ENCODE measurements at regions not wholly inside any gene's neighbourhood (a gene's known extent, or its start where the extent isn't known, plus 50 kb on each side); places are given as distances from the start of the nearest gene placed in this dataset.
"Not testable (repeated sequence)": the region's sequence is repeated elsewhere in the genome, so short reads cannot be mapped to it uniquely, and the experiment has no call there.

GRCh38 chr6:141874930-141875602, 257.7 kb upstream of the GJE1 start:
- DNase-seq = no peak
- Histone ChIP-seq H3K4me3 (no peak overlapping the region), H3K9me3 (no peaks in the 10 kb centered on the region), H3K36me3 (no peaks in the 10 kb centered on the region), H3K27ac (no peak overlapping the region), H3K4me1 (no peaks in the 10 kb centered on the region), H3K27me3 (no peaks in the 10 kb centered on the region)
- TF ChIP-seq POLR2A (IDR thresholded peaks at IDR 0.05) = no peak
- TF ChIP-seq, protein P1, sequence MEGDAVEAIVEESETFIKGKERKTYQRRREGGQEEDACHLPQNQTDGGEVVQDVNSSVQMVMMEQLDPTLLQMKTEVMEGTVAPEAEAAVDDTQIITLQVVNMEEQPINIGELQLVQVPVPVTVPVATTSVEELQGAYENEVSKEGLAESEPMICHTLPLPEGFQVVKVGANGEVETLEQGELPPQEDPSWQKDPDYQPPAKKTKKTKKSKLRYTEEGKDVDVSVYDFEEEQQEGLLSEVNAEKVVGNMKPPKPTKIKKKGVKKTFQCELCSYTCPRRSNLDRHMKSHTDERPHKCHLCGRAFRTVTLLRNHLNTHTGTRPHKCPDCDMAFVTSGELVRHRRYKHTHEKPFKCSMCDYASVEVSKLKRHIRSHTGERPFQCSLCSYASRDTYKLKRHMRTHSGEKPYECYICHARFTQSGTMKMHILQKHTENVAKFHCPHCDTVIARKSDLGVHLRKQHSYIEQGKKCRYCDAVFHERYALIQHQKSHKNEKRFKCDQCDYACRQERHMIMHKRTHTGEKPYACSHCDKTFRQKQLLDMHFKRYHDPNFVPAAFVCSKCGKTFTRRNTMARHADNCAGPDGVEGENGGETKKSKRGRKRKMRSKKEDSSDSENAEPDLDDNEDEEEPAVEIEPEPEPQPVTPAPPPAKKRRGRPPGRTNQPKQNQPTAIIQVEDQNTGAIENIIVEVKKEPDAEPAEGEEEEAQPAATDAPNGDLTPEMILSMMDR (IDR thresholded peaks at IDR 0.05) = no peak

- H3K27ac ChIP-seq, H3K4me3 ChIP-seq, H3K27me3 ChIP-seq, H3K9me3 ChIP-seq, DNase-seq, H3K36me3 ChIP-seq, H3K4me1 ChIP-seq: not testable (repeated sequence)
Measured at GRCh38 chr6:141869509-141869908, 263.2 kb upstream of the GJE1 start.

DNA sequence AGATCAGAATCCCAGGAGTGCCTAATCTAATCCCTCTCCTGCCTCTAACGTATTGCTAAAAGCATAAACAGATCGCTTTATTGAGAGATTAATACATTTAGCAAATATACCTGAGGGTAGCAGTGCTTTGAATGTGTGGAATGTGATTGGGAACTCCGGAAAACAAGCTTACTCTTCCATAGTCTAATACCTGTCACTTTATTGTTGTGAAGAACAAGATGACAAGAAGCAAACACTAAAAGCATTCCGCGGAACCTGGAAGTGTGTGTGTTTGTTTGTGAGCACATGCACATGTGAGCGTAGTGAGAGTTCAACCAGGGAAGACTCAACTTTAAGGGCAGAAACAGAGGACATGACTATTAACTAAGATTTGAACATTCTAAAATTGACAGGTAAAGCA, 265.0 kb upstream of the GJE1 start:
- Histone ChIP-seq H3K27me3 (no peaks in the 10 kb centered on the region), H3K36me3 (no peaks in the 10 kb centered on the region), H3K9me3 (no peaks in the 10 kb centered on the region), H3K4me3 (no peak overlapping the region), H3K27ac (no peak overlapping the region), H3K4me1 (no peaks in the 10 kb centered on the region)
- TF ChIP-seq, protein P1 (IDR thresholded peaks at IDR 0.05) = no peak
- TF ChIP-seq POLR2A (IDR thresholded peaks at IDR 0.05) = no peak
- DNase-seq = no peak

DNA sequence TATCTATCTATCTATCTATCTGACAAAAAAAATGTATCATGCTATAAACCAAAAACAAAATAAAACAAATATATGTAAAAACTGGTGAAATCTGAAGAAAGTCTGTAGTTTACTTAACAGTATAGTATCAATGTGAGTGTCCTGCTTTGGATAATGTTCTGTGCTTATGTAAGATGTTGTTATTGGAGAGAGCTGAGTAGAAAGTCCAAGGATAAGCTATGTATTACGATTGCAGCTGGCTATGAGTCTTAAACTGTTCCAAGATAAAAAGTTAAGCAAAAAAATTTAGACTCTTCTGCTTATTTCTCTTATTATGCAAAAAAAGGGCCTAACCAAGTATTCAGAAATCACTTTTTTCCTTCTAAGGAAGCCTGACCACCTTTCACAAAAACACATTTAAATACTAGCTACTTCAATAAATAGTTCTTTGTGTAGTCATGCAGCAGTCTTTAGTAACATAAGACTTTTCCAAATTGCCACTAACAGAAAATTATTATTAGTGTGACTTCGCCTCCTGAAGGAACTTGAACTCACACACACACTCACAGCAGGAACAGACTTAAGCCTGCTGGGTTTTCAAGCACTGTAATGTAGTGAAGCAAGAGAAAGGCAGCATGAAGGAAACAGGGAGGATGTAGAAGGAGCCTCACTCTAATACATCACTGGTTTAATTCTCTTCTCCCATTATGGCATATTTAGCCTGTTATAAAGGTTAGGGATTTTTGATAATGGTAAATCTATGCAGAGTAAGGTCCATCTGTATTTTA, 265.8 kb upstream of the GJE1 start:
- DNase-seq = no peak
- Histone ChIP-seq H3K9me3 (no peaks in the 10 kb centered on the region), H3K4me3 (no peak overlapping the region), H3K4me1 (no peaks in the 10 kb centered on the region), H3K36me3 (no peaks in the 10 kb centered on the region), H3K27me3 (no peaks in the 10 kb centered on the region), H3K27ac (no peak overlapping the region)
- TF ChIP-seq POLR2A (IDR thresholded peaks at IDR 0.05) = no peak

- no peaks in the 10 kb centered on the region for H3K36me3 ChIP-seq
- TF ChIP-seq, protein P1 (IDR thresholded peaks at IDR 0.05) = no peak
- TF ChIP-seq POLR2A (IDR thresholded peaks at IDR 0.05) = no peak
- DNase-seq = no peak
- no peak overlapping the region for H3K27ac ChIP-seq
- H3K27me3 ChIP-seq = no peaks in the 10 kb centered on the region
- no peaks in the 10 kb centered on the region for H3K9me3 ChIP-seq
- no peak overlapping the region for H3K4me3 ChIP-seq
- H3K4me1 ChIP-seq = no peaks in the 10 kb centered on the region
Measured at GRCh38 chr6:141851063-141851462, 281.7 kb upstream of the GJE1 start.

DNA sequence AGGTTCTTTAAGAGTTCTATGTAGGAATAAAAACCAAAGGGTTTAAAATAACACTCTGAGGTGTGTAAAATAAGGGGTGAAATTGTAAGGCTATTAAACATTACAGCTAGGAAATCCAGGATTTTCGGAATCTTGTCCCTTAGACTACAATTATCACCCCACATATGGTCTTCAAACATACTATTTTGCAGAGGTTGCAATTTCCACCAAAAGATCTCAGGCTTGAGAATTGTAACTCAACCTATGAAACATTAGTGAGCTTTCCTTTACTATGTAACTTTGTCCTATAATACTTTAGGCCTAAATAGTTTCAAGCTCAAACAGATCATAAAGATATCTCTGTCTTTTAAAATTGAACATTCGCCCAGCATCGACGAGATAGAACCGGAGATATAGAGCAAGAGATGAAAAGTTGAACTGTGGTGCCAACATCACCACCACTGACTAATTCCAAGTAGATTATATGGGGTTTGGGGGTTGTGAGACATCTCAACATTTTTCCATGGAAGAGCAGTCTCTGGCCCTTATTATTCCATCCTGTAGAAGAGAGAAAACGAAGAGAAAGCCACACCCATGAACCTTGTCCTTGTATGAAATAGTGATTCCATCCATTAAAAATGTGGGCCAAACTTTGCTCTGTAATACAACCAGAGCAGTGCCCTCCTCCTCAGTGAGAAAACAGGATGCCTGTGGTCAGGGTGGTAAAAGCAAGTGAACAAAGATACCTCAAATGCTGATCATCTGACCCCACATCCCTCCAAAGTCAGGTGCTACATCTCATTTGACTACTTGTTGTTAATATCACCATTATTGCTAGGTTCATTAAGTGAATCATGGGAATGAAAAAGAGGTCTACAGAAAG, 284.5 kb upstream of the GJE1 start:
- peak overlapping the region in 2 of 4 donors; percentile 21 to 41 for H3K27ac ChIP-seq
- no peaks in the 10 kb centered on the region for H3K4me1 ChIP-seq
- H3K4me3 ChIP-seq = no peak overlapping the region
- TF ChIP-seq POLR2A (IDR thresholded peaks at IDR 0.05) = no peak
- TF ChIP-seq, protein P1 (IDR thresholded peaks at IDR 0.05) = no peak
- H3K36me3 ChIP-seq = no peaks in the 10 kb centered on the region
- H3K27me3 ChIP-seq = no peaks in the 10 kb centered on the region
- no peaks in the 10 kb centered on the region for H3K9me3 ChIP-seq
- peak in 2 of 3 donors; percentile 21 to 49 for DNase-seq

All from Peyer's patch (tissue), 4 donors.